Suppressor macrophage treated with lipopolysaccharide for 1 hour (primary cell): ENCODE measurements at regions not wholly inside any gene's neighbourhood (a gene's known extent, or its start where the extent isn't known, plus 50 kb on each side); places are given as distances from the start of the nearest gene placed in this dataset.

Source experiments
- DNase-seq, 3 donors: peaks; one replicate each; pipeline ENCODE4 v3.0.0-alpha.2; 2020 to 2022

DNA sequence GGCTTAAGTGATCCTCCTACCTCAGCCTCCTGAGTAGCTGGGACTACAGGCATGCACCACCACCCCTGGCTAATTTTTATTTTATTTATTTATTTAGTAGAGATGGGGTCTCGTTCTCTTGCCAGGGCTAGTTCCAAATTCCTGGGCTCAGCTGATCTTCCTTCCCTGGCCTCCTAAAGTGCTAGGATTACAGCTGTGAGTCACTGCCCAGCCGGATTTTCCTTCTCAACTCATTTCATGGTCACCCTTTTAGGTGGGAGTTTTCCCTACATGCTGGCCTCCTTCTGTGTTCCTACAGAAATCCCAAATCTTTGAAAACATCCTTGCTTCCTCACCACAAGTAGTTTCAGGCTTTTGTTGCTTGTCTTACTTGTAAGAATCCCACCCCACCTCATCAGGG lies 102.1 kb upstream of the SIAH1 start:
- peak in 1 of 3 donors; percentile 26 for DNase-seq

- DNase-seq, result peak in 1 of 3 donors; percentile 29
Measured at GRCh38 chr16:48481772-48482171, 96.6 kb upstream of the SIAH1 start.

DNA sequence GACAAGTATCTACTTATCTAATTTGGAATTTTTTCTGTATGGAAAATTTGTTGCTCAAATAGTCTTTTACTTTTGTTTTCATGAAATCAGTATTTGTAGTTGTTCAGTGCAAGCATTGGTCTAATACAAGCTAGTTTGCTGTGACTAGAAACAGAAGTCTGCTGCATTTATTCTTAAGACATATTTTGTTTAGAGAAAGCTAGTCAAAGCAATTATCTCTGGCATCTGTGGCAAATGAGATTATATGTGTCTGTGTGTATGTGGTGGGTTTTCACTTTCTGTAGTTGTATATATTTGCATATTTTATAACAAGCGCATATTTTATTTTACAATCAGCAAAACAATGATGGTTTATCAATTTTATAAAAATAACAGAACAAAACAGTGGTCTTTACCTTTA lies 96.0 kb upstream of the SIAH1 start:
- no peak for DNase-seq

- peak; percentile 70 to 87 (median 86) for DNase-seq
Measured at GRCh38 chr16:48479955-48480354, 94.7 kb upstream of the SIAH1 start.

- DNase-seq, result no peak
Measured at GRCh38 chr16:48479329-48479728, 94.1 kb upstream of the SIAH1 start.

- no peak for DNase-seq
Measured at GRCh38 chr16:48478393-48478792, 93.2 kb upstream of the SIAH1 start.

DNA sequence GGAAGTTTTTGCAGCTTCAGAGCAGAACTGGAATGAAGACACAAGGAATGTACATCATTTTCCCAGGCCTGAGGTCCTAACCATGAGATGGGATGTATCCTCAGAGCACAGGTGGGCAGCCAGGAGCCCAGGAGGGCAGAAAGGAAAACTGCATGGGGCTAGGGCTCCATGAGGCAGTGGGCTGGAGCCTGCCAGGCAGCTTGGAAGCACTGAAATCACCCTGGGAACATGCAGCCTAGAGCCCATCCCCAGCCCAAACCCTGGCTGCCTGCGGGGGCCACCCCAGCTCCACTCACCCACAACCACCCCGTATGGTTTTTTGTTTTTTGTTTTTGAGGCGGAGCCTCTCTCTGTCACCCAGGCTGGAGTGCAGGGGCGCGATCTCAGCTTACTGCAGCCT lies 86.2 kb upstream of the SIAH1 start:
- DNase-seq, result no peak

- no peak for DNase-seq
Measured at GRCh38 chr16:48462106-48462740, 77.0 kb upstream of the SIAH1 start.

GRCh38 chr16:48459167-48459566 lies 74.0 kb upstream of the SIAH1 start:
- peak in 2 of 3 donors; percentile 42 to 48 for DNase-seq

GRCh38 chr16:48454051-48454450 lies 68.8 kb upstream of the SIAH1 start:
- no peak for DNase-seq

GRCh38 chr16:48452991-48453760 lies 68.0 kb upstream of the SIAH1 start:
- no peak for DNase-seq

DNA sequence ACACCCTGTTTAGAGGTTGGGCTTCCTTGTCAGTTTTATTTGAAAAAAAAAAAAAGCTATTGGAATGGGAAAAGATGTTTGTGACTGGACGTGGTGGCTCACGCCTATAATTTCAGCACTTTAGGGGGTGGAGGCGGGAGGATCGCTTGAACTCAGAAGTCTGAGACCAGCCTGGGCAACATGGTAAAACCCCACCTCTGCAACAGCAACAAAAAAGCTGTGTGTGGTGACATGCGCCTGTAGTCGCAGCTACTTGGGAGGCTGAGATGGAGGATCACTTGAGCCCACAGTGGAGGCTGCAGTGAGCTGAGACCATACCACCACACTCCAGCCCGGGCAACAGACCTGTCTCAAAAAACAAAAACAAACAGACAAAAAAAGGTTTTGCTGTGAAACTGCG lies 66.1 kb upstream of the SIAH1 start:
- no peak for DNase-seq

- DNase-seq, result no peak
Measured at GRCh38 chr16:48450367-48450766, 65.2 kb upstream of the SIAH1 start.

DNA sequence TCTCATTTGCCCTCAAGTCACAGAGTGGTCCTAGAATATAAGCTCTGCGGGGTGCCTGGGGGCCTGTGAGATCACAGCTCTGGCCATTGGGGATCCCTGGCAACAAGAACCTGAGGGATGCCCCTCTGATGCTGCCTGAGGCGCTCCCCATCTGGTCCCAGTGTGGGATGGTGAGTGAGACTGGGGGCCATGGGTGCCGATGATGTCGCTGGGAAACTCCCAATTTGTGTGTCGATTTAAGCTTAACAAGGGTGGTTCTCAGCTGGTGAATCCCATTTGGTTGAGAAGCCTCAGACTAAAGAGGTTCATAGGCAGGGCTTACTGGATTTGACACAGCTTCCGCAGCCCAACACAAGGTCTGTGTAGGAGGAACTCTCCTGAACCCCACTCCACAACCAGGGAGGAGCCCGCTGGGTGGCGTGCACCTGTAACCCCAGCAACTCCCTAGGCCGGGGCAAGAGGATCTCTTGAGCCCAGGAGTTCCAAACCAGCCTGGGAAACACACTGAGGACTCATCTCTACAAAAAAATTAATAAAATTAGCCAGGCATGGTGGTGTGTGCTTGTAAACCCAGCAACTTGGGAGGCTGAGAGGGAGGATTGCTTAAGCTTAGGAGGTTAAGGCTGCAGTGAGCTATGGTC lies 63.7 kb upstream of the SIAH1 start:
- DNase-seq, result peak; percentile 52 to 80 (median 59)

DNA sequence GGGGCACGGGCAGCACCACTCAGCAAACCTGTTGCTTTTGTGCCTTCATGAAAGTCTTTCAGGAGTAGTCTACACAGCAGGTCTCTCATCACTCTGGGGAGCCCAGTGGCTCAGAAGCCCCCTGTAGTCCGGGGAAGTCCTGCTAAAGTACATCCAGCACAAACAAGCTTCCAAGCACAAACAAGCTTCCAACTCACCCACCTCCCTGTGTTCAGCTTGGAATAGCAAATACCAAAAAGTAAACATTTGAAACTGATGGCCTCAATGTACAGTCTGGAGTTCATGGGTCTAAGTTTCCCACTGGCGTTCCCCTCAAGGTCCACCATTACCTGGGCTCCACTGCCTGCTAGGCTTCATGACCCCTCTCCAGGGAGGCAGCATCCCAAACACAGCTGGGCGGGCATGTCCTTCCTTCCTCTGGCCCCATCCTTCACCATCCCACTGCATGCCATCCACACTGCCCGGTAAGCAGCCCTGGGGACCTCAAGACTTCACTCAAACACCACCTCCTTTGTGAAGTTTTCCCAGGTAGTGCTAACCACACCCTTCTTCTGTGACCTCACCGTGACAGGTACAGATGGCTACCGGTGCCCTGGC lies 62.8 kb upstream of the SIAH1 start:
- no peak for DNase-seq

DNA sequence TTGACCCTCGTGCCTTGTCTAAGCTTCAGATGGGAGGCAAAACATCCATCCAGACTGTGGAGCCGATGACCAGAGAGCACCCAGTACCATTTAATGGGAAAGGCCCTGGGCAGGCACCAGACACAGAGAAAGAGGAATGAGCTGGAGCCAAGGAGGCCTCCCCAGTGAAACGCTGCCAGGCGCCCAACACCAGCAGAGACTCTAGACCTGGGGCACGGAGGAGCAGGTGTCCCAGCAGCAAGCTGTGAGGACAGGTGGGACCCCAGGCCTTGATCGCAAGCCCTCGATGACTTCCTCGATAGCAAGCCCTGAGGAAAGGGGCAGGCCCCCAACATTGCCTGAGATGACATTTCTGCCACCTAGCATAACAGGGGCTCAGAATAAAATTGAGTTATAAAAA lies 62.2 kb upstream of the SIAH1 start:
- no peak for DNase-seq

GRCh38 chr16:48446534-48446920 lies 61.3 kb upstream of the SIAH1 start:
- DNase-seq, result no peak

DNA sequence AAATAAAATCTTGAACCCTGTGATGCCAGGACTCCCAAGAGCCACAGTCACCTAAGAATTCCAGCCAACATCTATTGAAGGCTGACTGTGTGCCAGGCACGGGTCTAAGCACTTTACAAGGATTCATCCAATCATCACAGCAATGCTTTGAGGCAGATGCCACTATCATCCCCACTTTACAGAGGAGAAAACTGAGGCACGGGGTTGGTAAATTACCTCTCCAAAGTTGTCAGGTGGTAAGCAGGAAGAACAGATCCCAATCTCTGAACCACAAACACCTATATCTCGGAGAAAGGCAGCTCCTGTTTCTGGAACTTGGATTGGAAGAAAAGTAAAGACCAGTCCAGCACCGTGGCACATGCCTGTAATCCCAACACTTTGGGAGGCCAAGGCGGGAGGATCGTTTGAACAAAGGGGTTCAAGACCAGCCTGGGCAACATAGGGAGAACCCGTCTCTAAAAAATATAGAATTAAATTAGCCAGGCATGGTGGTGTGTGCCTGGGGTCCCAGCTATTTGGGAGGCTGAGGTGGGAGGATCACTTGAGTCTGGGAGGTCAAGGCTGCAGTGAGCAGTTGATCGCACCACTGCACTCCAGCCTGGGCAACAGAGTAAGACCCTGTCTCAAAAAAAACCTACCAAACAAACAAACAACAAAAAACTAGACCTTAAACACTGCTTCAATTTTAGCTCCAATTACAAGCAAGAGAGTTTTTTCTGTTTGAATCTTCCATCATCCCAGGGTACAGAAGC lies 60.7 kb upstream of the SIAH1 start:
- no peak for DNase-seq

DNA sequence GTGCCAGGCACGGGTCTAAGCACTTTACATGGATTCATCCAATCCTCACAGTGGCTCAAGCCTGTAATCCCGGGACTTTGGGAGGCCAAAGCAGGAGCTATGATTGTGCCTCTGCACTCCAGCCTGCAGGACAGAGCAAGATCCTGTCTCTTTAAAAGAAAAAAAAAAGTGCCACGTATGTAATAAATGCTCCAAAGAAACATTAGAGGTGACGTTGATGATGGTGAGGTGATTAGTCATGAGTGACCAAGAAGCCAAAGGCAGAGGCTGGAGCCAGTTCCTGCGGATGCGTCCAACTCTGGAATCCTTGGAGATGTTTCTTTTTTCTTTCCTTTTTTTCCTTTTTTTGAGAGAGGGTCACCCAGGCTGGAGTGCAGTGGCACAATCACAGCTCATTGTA lies 59.4 kb upstream of the SIAH1 start:
- peak; percentile 72 to 86 (median 79) for DNase-seq

GRCh38 chr16:48442379-48442778 lies 57.2 kb upstream of the SIAH1 start:
- no peak for DNase-seq

GRCh38 chr16:48441863-48442279 lies 56.7 kb upstream of the SIAH1 start:
- no peak for DNase-seq

GRCh38 chr16:48441106-48441505 lies 55.9 kb upstream of the SIAH1 start:
- DNase-seq, result peak in 1 of 3 donors; percentile 26

DNA sequence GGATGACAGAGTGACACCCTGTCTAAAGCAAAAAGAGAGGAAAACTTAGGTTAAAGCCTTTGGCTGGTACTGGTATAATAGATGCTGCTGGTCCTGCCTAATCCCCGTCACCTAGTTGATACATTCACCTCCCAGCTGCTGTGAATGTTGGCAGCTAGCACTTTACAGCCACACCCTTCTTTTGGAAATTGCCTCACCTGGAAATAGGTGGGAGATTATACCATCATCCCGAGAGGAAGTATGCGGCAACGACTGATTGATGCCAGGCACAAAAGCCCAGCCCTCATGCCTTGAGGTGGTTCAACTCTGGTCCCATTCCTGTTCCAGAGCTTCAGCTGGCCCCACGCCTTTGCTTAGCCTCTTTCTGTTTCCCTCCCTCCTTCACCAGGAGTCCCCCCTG lies 53.2 kb upstream of the SIAH1 start:
- no peak for DNase-seq
